ENCODE measurements at regions not wholly inside any gene's neighbourhood (a gene's known extent, or its start where the extent isn't known, plus 50 kb on each side); places are given as distances from the start of the nearest gene placed in this dataset.

- Histone ChIP-seq H3K9me3 (ENCODE audit: low read depth) (no peaks in the 10 kb centered on the region), H3K4me1 (ENCODE audit: low read depth) (no peaks in the 10 kb centered on the region), H3K4me3 (no peak overlapping the region), H3K27me3 (no peaks in the 10 kb centered on the region), H3K27ac (no peak overlapping the region), H3K36me3 (no peaks in the 10 kb centered on the region)
- DNase-seq (ENCODE audit: low read depth in 1 of 2, low spot score in 1 of 2) = no peak
- TF ChIP-seq CTCF (IDR thresholded peaks at IDR 0.05; ENCODE audit: low read depth, low read length) = no peak
These were observed 553.8 kb downstream of the EPHA4 start for GRCh38 chr2:221018262-221018661.

- no peak for DNase-seq (ENCODE audit: low read depth in 1 of 2, low spot score in 1 of 2)
- no peaks in the 10 kb centered on the region for H3K9me3 ChIP-seq (ENCODE audit: low read depth)
- H3K4me1 ChIP-seq (ENCODE audit: low read depth) = no peaks in the 10 kb centered on the region
- H3K27ac ChIP-seq = no peak overlapping the region
- H3K36me3 ChIP-seq = no peaks in the 10 kb centered on the region
- H3K27me3 ChIP-seq = no peaks in the 10 kb centered on the region
- H3K4me3 ChIP-seq = no peak overlapping the region
- TF ChIP-seq CTCF (IDR thresholded peaks at IDR 0.05; ENCODE audit: low read depth, low read length) = no peak
These were observed 552.4 kb downstream of the EPHA4 start for GRCh38 chr2:221019668-221020067.

- no peaks in the 10 kb centered on the region for H3K27me3 ChIP-seq
- no peak for DNase-seq (ENCODE audit: low read depth in 1 of 2, low spot score in 1 of 2)
- no peak overlapping the region for H3K4me3 ChIP-seq
- no peaks in the 10 kb centered on the region for H3K36me3 ChIP-seq
- no peak for TF ChIP-seq CTCF (IDR thresholded peaks at IDR 0.05; ENCODE audit: low read depth, low read length)
- no peak overlapping the region for H3K27ac ChIP-seq
- no peaks in the 10 kb centered on the region for H3K4me1 ChIP-seq (ENCODE audit: low read depth)
- H3K9me3 ChIP-seq (ENCODE audit: low read depth) = no peaks in the 10 kb centered on the region
These were observed 549.5 kb downstream of the EPHA4 start for GRCh38 chr2:221022554-221022953.

- no peak overlapping the region for H3K27ac ChIP-seq
- H3K9me3 ChIP-seq (ENCODE audit: low read depth) = no peaks in the 10 kb centered on the region
- no peaks in the 10 kb centered on the region for H3K36me3 ChIP-seq
- TF ChIP-seq CTCF (IDR thresholded peaks at IDR 0.05; ENCODE audit: low read depth, low read length) = no peak
- no peaks in the 10 kb centered on the region for H3K4me1 ChIP-seq (ENCODE audit: low read depth)
- DNase-seq (ENCODE audit: low read depth in 1 of 2, low spot score in 1 of 2) = no peak
- no peak overlapping the region for H3K4me3 ChIP-seq
- no peaks in the 10 kb centered on the region for H3K27me3 ChIP-seq
These were observed 546.7 kb downstream of the EPHA4 start for GRCh38 chr2:221025398-221025797.

GRCh38 chr2:221034026-221034701, 537.9 kb downstream of the EPHA4 start:
- Histone ChIP-seq H3K27me3 (no peaks in the 10 kb centered on the region), H3K9me3 (ENCODE audit: low read depth) (no peaks in the 10 kb centered on the region), H3K4me1 (ENCODE audit: low read depth) (no peaks in the 10 kb centered on the region), H3K36me3 (no peaks in the 10 kb centered on the region), H3K27ac (no peak overlapping the region), H3K4me3 (no peak overlapping the region)
- TF ChIP-seq CTCF (IDR thresholded peaks at IDR 0.05; ENCODE audit: low read depth, low read length) = no peak
- no peak for DNase-seq (ENCODE audit: low read depth in 1 of 2, low spot score in 1 of 2)

Measured in cardiac muscle cell (in vitro differentiated cells and primary cell).